HUES48 (cell line): ENCODE measurements at regions not wholly inside any gene's neighbourhood (a gene's known extent, or its start where the extent isn't known, plus 50 kb on each side); places are given as distances from the start of the nearest gene placed in this dataset.

Source experiments
- H3K27ac ChIP-seq: one replicate; pipeline ENCODE4 v1.7.0; 2013; ENCODE audit warnings: low read depth, low read length, inconsistent platforms
- H3K27me3 ChIP-seq: 2 replicates; pipeline ENCODE4 v1.6.1; 2013; ENCODE audit warnings: mild to moderate bottlenecking, low read length; ENCODE audit not compliant: control insufficient read depth, insufficient read depth
- H3K36me3 ChIP-seq: 2 replicates; pipeline ENCODE4 v1.6.1; 2013; ENCODE audit warnings: low read length; ENCODE audit not compliant: control insufficient read depth, insufficient read depth
- H3K4me1 ChIP-seq: 2 replicates; pipeline ENCODE4 v1.6.1; 2013; ENCODE audit warnings: mild to moderate bottlenecking, low read length; ENCODE audit not compliant: control insufficient read depth, insufficient read depth
- H3K4me3 ChIP-seq: 2 replicates; pipeline ENCODE4 v1.5.1; 2013; ENCODE audit warnings: mild to moderate bottlenecking, low read depth, low read length
- H3K9ac ChIP-seq: 2 replicates; pipeline ENCODE4 v1.6.1; 2013; ENCODE audit warnings: mild to moderate bottlenecking, low read depth, low read length, moderate library complexity
- H3K9me3 ChIP-seq: 2 replicates; pipeline ENCODE4 v1.6.1; 2013; ENCODE audit warnings: low read length; ENCODE audit not compliant: control insufficient read depth, insufficient read depth

- Histone ChIP-seq H3K4me1 (peaks cover 4% of the 10 kb centered on the region), H3K27ac (no peak overlapping the region)
Observed at GRCh38 chr13:73404581-73404980, 345.8 kb downstream of the KLF5 start.

GRCh38 chr13:73403355-73404120 lies 344.7 kb downstream of the KLF5 start:
- Histone ChIP-seq H3K9me3 (no peaks in the 10 kb centered on the region), H3K4me1 (peaks cover 12% of the 10 kb centered on the region), H3K27ac (no peak overlapping the region), H3K27me3 (no peaks in the 10 kb centered on the region), H3K9ac (no peak overlapping the region), H3K4me3 (no peak overlapping the region), H3K36me3 (no peaks in the 10 kb centered on the region)

More at GRCh38 chr13:73404581-73404980, 345.8 kb downstream of the KLF5 start:
- Histone ChIP-seq H3K4me3 (no peak overlapping the region), H3K36me3 (no peaks in the 10 kb centered on the region), H3K27me3 (no peaks in the 10 kb centered on the region), H3K9me3 (no peaks in the 10 kb centered on the region), H3K9ac (no peak overlapping the region)

- Histone ChIP-seq H3K9ac (no peak overlapping the region), H3K4me3 (no peak overlapping the region), H3K9me3 (no peaks in the 10 kb centered on the region), H3K4me1 (peaks cover 19% of the 10 kb centered on the region), H3K27ac (no peak overlapping the region), H3K36me3 (no peaks in the 10 kb centered on the region), H3K27me3 (no peaks in the 10 kb centered on the region)
Observed at GRCh38 chr13:73401769-73402168, 343.0 kb downstream of the KLF5 start.

- no peak overlapping the region for H3K9ac ChIP-seq
- H3K27ac ChIP-seq, result no peak overlapping the region
- H3K36me3 ChIP-seq, result no peaks in the 10 kb centered on the region
- H3K27me3 ChIP-seq, result no peaks in the 10 kb centered on the region
- no peak overlapping the region for H3K4me3 ChIP-seq
- no peaks in the 10 kb centered on the region for H3K9me3 ChIP-seq
- peaks cover 19% of the 10 kb centered on the region for H3K4me1 ChIP-seq
Observed at GRCh38 chr13:73399347-73400216, 340.8 kb downstream of the KLF5 start.

GRCh38 chr13:73397496-73398305 lies 338.9 kb downstream of the KLF5 start:
- Histone ChIP-seq H3K27ac (no peak overlapping the region), H3K9ac (no peak overlapping the region), H3K4me3 (no peak overlapping the region), H3K27me3 (no peaks in the 10 kb centered on the region), H3K9me3 (no peaks in the 10 kb centered on the region), H3K4me1 (peaks cover 19% of the 10 kb centered on the region), H3K36me3 (no peaks in the 10 kb centered on the region)

GRCh38 chr13:73394066-73394465 lies 335.3 kb downstream of the KLF5 start:
- no peaks in the 10 kb centered on the region for H3K9me3 ChIP-seq
- peaks cover 9% of the 10 kb centered on the region; the same call in 1 of the 2 replicates for H3K4me1 ChIP-seq
- no peak overlapping the region for H3K9ac ChIP-seq

GRCh38 chr13:73390100-73390499 lies 331.3 kb downstream of the KLF5 start:
- H3K36me3 ChIP-seq, result no peaks in the 10 kb centered on the region
- H3K9me3 ChIP-seq, result no peaks in the 10 kb centered on the region
- no peak overlapping the region for H3K4me3 ChIP-seq
- H3K9ac ChIP-seq, result no peak overlapping the region
- H3K4me1 ChIP-seq, result no peaks in the 10 kb centered on the region
- no peaks in the 10 kb centered on the region for H3K27me3 ChIP-seq
- H3K27ac ChIP-seq, result no peak overlapping the region

More at GRCh38 chr13:73394066-73394465, 335.3 kb downstream of the KLF5 start:
- no peaks in the 10 kb centered on the region for H3K27me3 ChIP-seq
- no peak overlapping the region for H3K4me3 ChIP-seq
- H3K27ac ChIP-seq, result no peak overlapping the region
- H3K36me3 ChIP-seq, result no peaks in the 10 kb centered on the region

- Histone ChIP-seq H3K4me3 (no peak overlapping the region), H3K4me1 (no peaks in the 10 kb centered on the region), H3K27ac (no peak overlapping the region), H3K36me3 (no peaks in the 10 kb centered on the region), H3K27me3 (no peaks in the 10 kb centered on the region), H3K9me3 (no peaks in the 10 kb centered on the region), H3K9ac (no peak overlapping the region)
Observed at GRCh38 chr13:73388586-73388985, 329.8 kb downstream of the KLF5 start.

GRCh38 chr13:73387318-73387717 lies 328.5 kb downstream of the KLF5 start:
- Histone ChIP-seq H3K9ac (no peak overlapping the region), H3K4me1 (no peaks in the 10 kb centered on the region), H3K36me3 (no peaks in the 10 kb centered on the region), H3K27ac (no peak overlapping the region), H3K4me3 (no peak overlapping the region), H3K27me3 (no peaks in the 10 kb centered on the region), H3K9me3 (no peaks in the 10 kb centered on the region)

GRCh38 chr13:73385848-73386247 lies 327.0 kb downstream of the KLF5 start:
- H3K4me1 ChIP-seq, result no peaks in the 10 kb centered on the region
- H3K9me3 ChIP-seq, result no peaks in the 10 kb centered on the region
- no peak overlapping the region for H3K9ac ChIP-seq
- no peaks in the 10 kb centered on the region for H3K36me3 ChIP-seq
- H3K27ac ChIP-seq, result no peak overlapping the region
- H3K4me3 ChIP-seq, result no peak overlapping the region
- H3K27me3 ChIP-seq, result no peaks in the 10 kb centered on the region
